SK-N-SH (cell line): ENCODE measurements at regions not wholly inside any gene's neighbourhood (a gene's known extent, or its start where the extent isn't known, plus 50 kb on each side); places are given as distances from the start of the nearest gene placed in this dataset.

Experiments
- CTCF ChIP-seq: fragments of 200-600 bp; sonication (generic); IDR thresholded peaks from 2 replicates; pipeline ENCODE4 v1.6.1; 2017; ENCODE audit warnings: antibody characterized with exemption, mild to moderate bottlenecking, moderate library complexity
- EP300 ChIP-seq, 2 experiments: IDR thresholded peaks; 2 replicates each; pipeline versions ENCODE4 v1.4.0 to v1.6.1; 2012; ENCODE audit warnings: borderline replicate concordance in 1 of 2, low read depth in 1 of 2, low read length in 1 of 2
- FOSL2 ChIP-seq: IDR thresholded peaks from 2 replicates; pipeline ENCODE4 v1.4.0; 2012; ENCODE audit warnings: low read depth, mild to moderate bottlenecking, moderate library complexity, borderline replicate concordance
- IRF3 ChIP-seq: fragments of 150-350 bp; IDR thresholded peaks from 2 replicates; pipeline ENCODE4 v1.6.1; 2016; ENCODE audit warnings: mild to moderate bottlenecking, low read depth, low read length
- NFIC ChIP-seq: IDR thresholded peaks from 2 replicates; pipeline ENCODE4 v1.4.0; 2012; ENCODE audit warnings: borderline replicate concordance
- NRF1 ChIP-seq: IDR thresholded peaks from 2 replicates; pipeline ENCODE4 v1.6.1; 2012; ENCODE audit warnings: low read depth, mild to moderate bottlenecking, low read length
- POLR2AphosphoS5 ChIP-seq: IDR thresholded peaks from 2 replicates; pipeline ENCODE4 v1.6.1; 2012; ENCODE audit warnings: low read depth, low read length
- RCOR1 ChIP-seq: fragments of 150-350 bp; IDR thresholded peaks from 2 replicates; pipeline ENCODE4 v1.6.1; 2017; ENCODE audit warnings: antibody characterized with exemption, low read length
- RXRA ChIP-seq: IDR thresholded peaks from 2 replicates; pipeline ENCODE4 v1.4.0; 2012; ENCODE audit warnings: low read depth, mild to moderate bottlenecking, borderline replicate concordance
- SIN3A ChIP-seq: IDR thresholded peaks from 2 replicates; pipeline ENCODE4 v1.6.1; 2012; ENCODE audit warnings: low read depth, mild to moderate bottlenecking, low read length, moderate library complexity, borderline replicate concordance
- TEAD4 ChIP-seq: IDR thresholded peaks from 2 replicates; pipeline ENCODE4 v1.4.0; 2012; ENCODE audit warnings: mild to moderate bottlenecking, borderline replicate concordance; ENCODE audit not compliant: insufficient read depth
- ZBTB33 ChIP-seq: IDR thresholded peaks from 2 replicates; pipeline ENCODE4 v1.4.0; 2012; ENCODE audit warnings: low read depth, borderline replicate concordance

GRCh38 chr6:9315966-9316650 is 880.8 kb upstream of the SLC35B3 start:
- TF ChIP-seq EP300 (IDR thresholded peaks at IDR 0.05; ENCODE audit: borderline replicate concordance in 1 of 2, low read depth in 1 of 2, low read length in 1 of 2) (no peak), CTCF (no peak), ZBTB33 (no peak), FOSL2 (no peak), RXRA (no peak), RCOR1 (no peak), IRF3 (no peak), NRF1 (no peak), NFIC (no peak), POLR2AphosphoS5 (no peak), TEAD4 (no peak), SIN3A (no peak)
